ENCODE measurements at regions not wholly inside any gene's neighbourhood (a gene's known extent, or its start where the extent isn't known, plus 50 kb on each side); places are given as distances from the start of the nearest gene placed in this dataset.

- Histone ChIP-seq H4K20me1 (ENCODE audit: insufficient read depth) (no peaks in the 10 kb centered on the region), H3F3A (ENCODE audit: insufficient read depth, low read length, poor library complexity, severe bottlenecking) (no peaks in the 10 kb centered on the region), H3K4me3 (ENCODE audit: low read length) (no peak overlapping the region), H3K79me2 (replicated peaks; ENCODE audit: insufficient read depth, low read length) (no peaks in the 10 kb centered on the region), H3K9me3 (ENCODE audit: low read length) (peaks cover 5% of the 10 kb centered on the region), H3K27me3 (ENCODE audit: insufficient read depth, low read depth, low read length) (no peaks in the 10 kb centered on the region), H3K27ac (ENCODE audit: low read length) (no peak overlapping the region), H3K4me2 (ENCODE audit: low read length) (no peak overlapping the region), H3K36me3 (ENCODE audit: insufficient read depth, low read length) (no peaks in the 10 kb centered on the region), H3K9me2 (ENCODE audit: insufficient read depth, low read length) (no peaks in the 10 kb centered on the region), H3K9ac (ENCODE audit: low read length) (no peak overlapping the region), H2AFZ (ENCODE audit: low read depth, low read length) (no peak overlapping the region)
- TF ChIP-seq MXI1 (conservative IDR thresholded peaks at IDR 0.05; ENCODE audit: poor library complexity, severe bottlenecking) (no peak), CTCF (IDR thresholded peaks at IDR 0.05; ENCODE audit: poor library complexity, severe bottlenecking) (no peak), EP300 (conservative IDR thresholded peaks at IDR 0.05; ENCODE audit: poor library complexity, severe bottlenecking) (no peak), RAD21 (conservative IDR thresholded peaks at IDR 0.05) (no peak), TAF1 (IDR thresholded peaks at IDR 0.05; ENCODE audit: low read depth) (no peak), EZH2 (IDR thresholded peaks at IDR 0.05; ENCODE audit: borderline replicate concordance, insufficient read depth, low read length, poor library complexity, severe bottlenecking) (no peak), SMC3 (conservative IDR thresholded peaks at IDR 0.05; ENCODE audit: poor library complexity) (no peak), POLR2AphosphoS5 (IDR thresholded peaks at IDR 0.05) (no peak), REST (IDR thresholded peaks at IDR 0.05; ENCODE audit: borderline replicate concordance) (no peak)
These were observed 303.7 kb upstream of the SEL1L start for GRCh38 chr14:81837304-81837703.

- Histone ChIP-seq H3K9me2 (ENCODE audit: insufficient read depth, low read length) (no peaks in the 10 kb centered on the region), H3F3A (ENCODE audit: insufficient read depth, low read length, poor library complexity, severe bottlenecking) (no peaks in the 10 kb centered on the region), H3K4me2 (ENCODE audit: low read length) (no peak overlapping the region), H3K79me2 (replicated peaks; ENCODE audit: insufficient read depth, low read length) (no peaks in the 10 kb centered on the region), H3K9me3 (ENCODE audit: low read length) (peaks cover 5% of the 10 kb centered on the region), H4K20me1 (ENCODE audit: insufficient read depth) (no peaks in the 10 kb centered on the region), H2AFZ (ENCODE audit: low read depth, low read length) (no peak overlapping the region), H3K36me3 (ENCODE audit: insufficient read depth, low read length) (no peaks in the 10 kb centered on the region), H3K27me3 (ENCODE audit: insufficient read depth, low read depth, low read length) (no peaks in the 10 kb centered on the region), H3K9ac (ENCODE audit: low read length) (no peak overlapping the region), H3K27ac (ENCODE audit: low read length) (no peak overlapping the region), H3K4me3 (ENCODE audit: low read length) (no peak overlapping the region)
- TF ChIP-seq TAF1 (IDR thresholded peaks at IDR 0.05; ENCODE audit: low read depth), result no peak
These were observed 305.4 kb upstream of the SEL1L start for GRCh38 chr14:81839056-81839455.

GRCh38 chr14:81841346-81841745, 307.7 kb upstream of the SEL1L start:
- H3F3A ChIP-seq (ENCODE audit: insufficient read depth, low read length, poor library complexity, severe bottlenecking), result no peaks in the 10 kb centered on the region
- H3K4me3 ChIP-seq (ENCODE audit: low read length), result no peak overlapping the region
- no peak overlapping the region for H2AFZ ChIP-seq (ENCODE audit: low read depth, low read length)
- H3K27ac ChIP-seq (ENCODE audit: low read length), result no peak overlapping the region
- H4K20me1 ChIP-seq (ENCODE audit: insufficient read depth), result no peaks in the 10 kb centered on the region
- no peaks in the 10 kb centered on the region for H3K27me3 ChIP-seq (ENCODE audit: insufficient read depth, low read depth, low read length)
- H3K9me2 ChIP-seq (ENCODE audit: insufficient read depth, low read length), result no peaks in the 10 kb centered on the region
- H3K4me2 ChIP-seq (ENCODE audit: low read length), result no peak overlapping the region
- peaks cover under 1% of the 10 kb centered on the region for H3K9me3 ChIP-seq (ENCODE audit: low read length)
- no peaks in the 10 kb centered on the region for H3K79me2 ChIP-seq (replicated peaks; ENCODE audit: insufficient read depth, low read length)
- H3K9ac ChIP-seq (ENCODE audit: low read length), result no peak overlapping the region
- H3K36me3 ChIP-seq (ENCODE audit: insufficient read depth, low read length), result no peaks in the 10 kb centered on the region
- TF ChIP-seq POLR2AphosphoS5 (IDR thresholded peaks at IDR 0.05) (no peak), RAD21 (conservative IDR thresholded peaks at IDR 0.05) (no peak), MXI1 (conservative IDR thresholded peaks at IDR 0.05; ENCODE audit: poor library complexity, severe bottlenecking) (no peak)
